Astrocyte of the spinal cord (primary cell): ENCODE measurements at regions not wholly inside any gene's neighbourhood (a gene's known extent, or its start where the extent isn't known, plus 50 kb on each side); places are given as distances from the start of the nearest gene placed in this dataset.

ENCODE experiments used
- DNase-seq: peaks from one replicate; pipeline ENCODE4 v3.0.0; 2011; ENCODE audit warnings: low read depth, low spot score
- H3K4me3 ChIP-seq: 2 replicates; pipeline ENCODE4 v1.5.1; 2011; ENCODE audit warnings: low read depth, mild to moderate bottlenecking, low read length, moderate library complexity
- CTCF ChIP-seq: IDR thresholded peaks from 2 replicates; pipeline ENCODE4 v1.5.1; 2012; ENCODE audit warnings: low read depth, mild to moderate bottlenecking, low read length, inconsistent platforms
- in situ Hi-C: cut with HindIII; loops from 2 replicates; pipeline ENCODE4 v1.10.0; 2017; ENCODE audit warnings: low sequenced_read_pairs

- DNase-seq: no peak
- in situ Hi-C loops: no loop called here
- no peak overlapping the region for H3K4me3 ChIP-seq
- TF ChIP-seq CTCF: no peak
Measured at GRCh38 chr5:113917997-113918396, 404.5 kb downstream of the YTHDC2 start.

GRCh38 chr5:113922343-113922742 is 408.8 kb downstream of the YTHDC2 start:
- H3K4me3 ChIP-seq: no peak overlapping the region
- no peak for TF ChIP-seq CTCF
- DNase-seq: no peak
- in situ Hi-C loops: no loop called here

- no peak for DNase-seq
- in situ Hi-C loops: no loop called here
- no peak for TF ChIP-seq CTCF
- no peak overlapping the region for H3K4me3 ChIP-seq
Measured at GRCh38 chr5:113935453-113935852, 422.0 kb downstream of the YTHDC2 start.

GRCh38 chr5:113937301-113937700 is 423.8 kb downstream of the YTHDC2 start:
- in situ Hi-C loops: no loop called here
- no peak overlapping the region for H3K4me3 ChIP-seq
- TF ChIP-seq CTCF: no peak
- DNase-seq: no peak

- in situ Hi-C loops: no loop called here
- no peak for TF ChIP-seq CTCF
- H3K4me3 ChIP-seq: no peak overlapping the region
- no peak for DNase-seq
Measured at GRCh38 chr5:113939988-113940387, 421.9 kb upstream of the KCNN2 start.

GRCh38 chr5:113950186-113950585 is 411.7 kb upstream of the KCNN2 start:
- in situ Hi-C loops: no loop called here
- H3K4me3 ChIP-seq: no peak overlapping the region
- no peak for TF ChIP-seq CTCF
- no peak for DNase-seq

GRCh38 chr5:113965225-113965624 is 396.6 kb upstream of the KCNN2 start:
- TF ChIP-seq CTCF: no peak
- no peak for DNase-seq
- H3K4me3 ChIP-seq: no peak overlapping the region
- in situ Hi-C loops: no loop called here
